Ovary (tissue), 7 donors: ENCODE measurements at regions not wholly inside any gene's neighbourhood (a gene's known extent, or its start where the extent isn't known, plus 50 kb on each side); places are given as distances from the start of the nearest gene placed in this dataset.
"Not testable (repeated sequence)": the region's sequence is repeated elsewhere in the genome, so short reads cannot be mapped to it uniquely, and the experiment has no call there.

ENCODE experiments used
- DNase-seq, 5 donors: peaks; one replicate each; pipeline ENCODE4 v3.0.0-alpha.2; 2019 to 2020
- H3K27ac ChIP-seq, 2 donors: fragments of 200-600 bp; one replicate each; pipeline versions ENCODE4 v1.5.1 to v1.8.0; 2019 to 2022
- H3K27me3 ChIP-seq: fragments of 200-600 bp; one replicate; pipeline ENCODE4 v1.8.0; 2022
- H3K36me3 ChIP-seq: fragments of 200-600 bp; sonication (generic); one replicate; pipeline ENCODE4 v1.5.1; 2019
- H3K4me1 ChIP-seq: one replicate; pipeline ENCODE4 v1.8.1; 2013; ENCODE audit warnings: mild to moderate bottlenecking, moderate library complexity; ENCODE audit not compliant: insufficient read depth
- H3K4me3 ChIP-seq: fragments of 200-600 bp; sonication (generic); one replicate; pipeline ENCODE4 v1.5.1; 2017
- H3K9me3 ChIP-seq, 2 donors: fragments of 200-600 bp in 1 of 2; sonication (generic) in 1 of 2; one replicate each; pipeline versions ENCODE4 v1.5.1 to v1.8.1; 2013 to 2019; ENCODE audit warnings: mild to moderate bottlenecking in 1 of 2, moderate library complexity in 1 of 2
- EP300 ChIP-seq: sonication (generic); formaldehyde crosslinking; IDR thresholded peaks from one replicate; pipeline ENCODE4 v1.6.1; 2017; ENCODE audit warnings: antibody characterized with exemption
- POLR2A ChIP-seq: fragments of 450-650 bp; IDR thresholded peaks from one replicate; pipeline ENCODE4 v1.6.1; 2017; ENCODE audit warnings: antibody characterized with exemption, mild to moderate bottlenecking, moderate library complexity
- WGBS, 3 donors: extraction: QIAGEN DNeasy Blood & Tissue Kit in 1 of 3; methylation state at CpG; one replicate each; pipeline versions ENCODE4 v1.1.5 to v1.1.7; 2013 to 2017; 5-methylcytosine and 5-hydroxymethylcytosine counted together
- intact Hi-C, 4 donors: fragments of 100-400 bp; cut with DNase I; formaldehyde crosslinking; loops; one replicate each; pipeline versions ENCODE4 v1.11.0 to v1.15.1; 2022 to 2023
- TF ChIP-seq, protein P1 (sequence below), 3 donors: fragments of 450-650 bp in 2 of 3; fragments of 200-600 bp in 1 of 3; IDR thresholded peaks; one replicate each; pipeline versions ENCODE4 v1.5.1 to v1.8.0; 2016 to 2022; ENCODE audit warnings: antibody characterized with exemption in 3 of 3, mild to moderate bottlenecking in 1 of 3
- donor health status: DM: no; HTN: no; CAD: no; lungs with moderate emphysema.
- donor health status: DM: no; HTN: no; CAD: no.
- donor health status: Bipolar disorder and iron deficiency.
- donor health status: DM: no; HTN: no; CAD: no.
- donor health status: DM: yes; HTN: yes; CAD: no.

DNA sequence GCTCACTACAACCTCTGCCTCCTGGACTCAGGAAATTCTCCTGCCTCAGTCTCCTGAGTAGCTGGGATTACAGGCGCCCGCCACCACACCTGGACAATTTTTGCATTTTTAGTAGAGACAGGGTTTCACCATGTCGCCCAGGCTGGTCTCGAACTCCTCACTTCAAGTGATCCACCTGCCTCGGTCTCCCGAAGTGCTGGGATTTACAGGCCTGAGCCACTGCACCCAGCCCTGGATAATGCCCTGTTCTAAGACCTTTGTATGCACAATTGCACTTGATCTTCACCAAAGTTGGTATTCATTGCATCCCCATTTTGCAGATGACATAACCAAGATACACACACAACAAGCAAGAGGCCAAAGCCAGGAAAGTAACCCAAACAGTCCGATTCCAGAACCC, 97.7 kb upstream of the CARD11 start:
- H3K36me3 ChIP-seq, result no peaks in the 10 kb centered on the region
- peaks cover 0 to 4% of the 10 kb centered on the region in 2 donors for H3K9me3 ChIP-seq
- no peak for TF ChIP-seq EP300
- TF ChIP-seq, protein P1, sequence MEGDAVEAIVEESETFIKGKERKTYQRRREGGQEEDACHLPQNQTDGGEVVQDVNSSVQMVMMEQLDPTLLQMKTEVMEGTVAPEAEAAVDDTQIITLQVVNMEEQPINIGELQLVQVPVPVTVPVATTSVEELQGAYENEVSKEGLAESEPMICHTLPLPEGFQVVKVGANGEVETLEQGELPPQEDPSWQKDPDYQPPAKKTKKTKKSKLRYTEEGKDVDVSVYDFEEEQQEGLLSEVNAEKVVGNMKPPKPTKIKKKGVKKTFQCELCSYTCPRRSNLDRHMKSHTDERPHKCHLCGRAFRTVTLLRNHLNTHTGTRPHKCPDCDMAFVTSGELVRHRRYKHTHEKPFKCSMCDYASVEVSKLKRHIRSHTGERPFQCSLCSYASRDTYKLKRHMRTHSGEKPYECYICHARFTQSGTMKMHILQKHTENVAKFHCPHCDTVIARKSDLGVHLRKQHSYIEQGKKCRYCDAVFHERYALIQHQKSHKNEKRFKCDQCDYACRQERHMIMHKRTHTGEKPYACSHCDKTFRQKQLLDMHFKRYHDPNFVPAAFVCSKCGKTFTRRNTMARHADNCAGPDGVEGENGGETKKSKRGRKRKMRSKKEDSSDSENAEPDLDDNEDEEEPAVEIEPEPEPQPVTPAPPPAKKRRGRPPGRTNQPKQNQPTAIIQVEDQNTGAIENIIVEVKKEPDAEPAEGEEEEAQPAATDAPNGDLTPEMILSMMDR (IDR thresholded peaks at IDR 0.05), result no peak
- TF ChIP-seq POLR2A, result no peak
- intact Hi-C loops, result no loop called here
- H3K4me1 ChIP-seq, result no peaks in the 10 kb centered on the region
- no peak overlapping the region for H3K4me3 ChIP-seq
- no peak for DNase-seq
- H3K27me3 ChIP-seq, result no peaks in the 10 kb centered on the region
- WGBS, 3 donors, result 94 to 96% (median 95%) methylated on average over 7 of the region's 7 CpGs
- no peak overlapping the region for H3K27ac ChIP-seq

GRCh38 chr7:3143869-3144775, 100.5 kb upstream of the CARD11 start:
- H3K4me3 ChIP-seq, result no peak overlapping the region
- no peaks in the 10 kb centered on the region for H3K9me3 ChIP-seq
- TF ChIP-seq EP300 (no peak), POLR2A (no peak)
- TF ChIP-seq, protein P1 (IDR thresholded peaks at IDR 0.05), result no peak
- H3K36me3 ChIP-seq, result no peaks in the 10 kb centered on the region
- intact Hi-C loops, result no loop called here
- peak overlapping the region in 1 of 2 donors; percentile 26 for H3K27ac ChIP-seq
- no peaks in the 10 kb centered on the region for H3K4me1 ChIP-seq
- 7 to 19% (median 17%) methylated on average over 7 of the region's 7 CpGs for WGBS, 3 donors
- no peak for DNase-seq
- no peaks in the 10 kb centered on the region for H3K27me3 ChIP-seq

DNA sequence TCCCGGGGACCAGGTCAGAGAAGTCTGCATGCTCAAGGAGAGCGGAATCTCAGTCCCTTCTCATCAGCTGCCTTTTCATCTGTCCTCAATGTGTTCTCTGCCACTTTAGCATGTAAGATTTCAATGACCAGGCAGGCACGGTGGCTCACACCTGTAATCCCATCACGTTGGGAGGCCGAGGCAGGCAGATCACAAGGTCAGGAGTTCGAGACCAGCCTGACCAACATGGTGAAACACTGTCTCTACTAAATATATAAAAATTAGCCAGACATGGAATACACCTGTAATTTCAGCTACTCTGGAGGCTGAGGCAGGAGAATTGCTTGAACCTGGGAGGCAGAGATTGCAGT, 101.1 kb upstream of the CARD11 start:
- H3K27me3 ChIP-seq, H3K36me3 ChIP-seq, intact Hi-C loops, H3K9me3 ChIP-seq, DNase-seq, H3K4me3 ChIP-seq, H3K4me1 ChIP-seq: not testable (repeated sequence)
- H3K27ac ChIP-seq, result peak overlapping the region in 1 of 2 donors; percentile 26
- WGBS, 3 donors, result 36 to 63% (median 52%) methylated on average over 6 of the region's 6 CpGs

GRCh38 chr7:3146571-3147226, 103.0 kb upstream of the CARD11 start:
- intact Hi-C loops, result no loop called here
- Histone ChIP-seq H3K9me3 (no peaks in the 10 kb centered on the region), H3K27me3 (no peaks in the 10 kb centered on the region), H3K4me3 (no peak overlapping the region), H3K27ac (no peak overlapping the region), H3K36me3 (no peaks in the 10 kb centered on the region), H3K4me1 (no peaks in the 10 kb centered on the region)
- no peak for TF ChIP-seq POLR2A
- TF ChIP-seq, protein P1 (IDR thresholded peaks at IDR 0.05), result no peak
- TF ChIP-seq EP300, result no peak
- 63 to 85% (median 65%) methylated on average over 18 of the region's 18 CpGs for WGBS, 3 donors
- no peak for DNase-seq

DNA sequence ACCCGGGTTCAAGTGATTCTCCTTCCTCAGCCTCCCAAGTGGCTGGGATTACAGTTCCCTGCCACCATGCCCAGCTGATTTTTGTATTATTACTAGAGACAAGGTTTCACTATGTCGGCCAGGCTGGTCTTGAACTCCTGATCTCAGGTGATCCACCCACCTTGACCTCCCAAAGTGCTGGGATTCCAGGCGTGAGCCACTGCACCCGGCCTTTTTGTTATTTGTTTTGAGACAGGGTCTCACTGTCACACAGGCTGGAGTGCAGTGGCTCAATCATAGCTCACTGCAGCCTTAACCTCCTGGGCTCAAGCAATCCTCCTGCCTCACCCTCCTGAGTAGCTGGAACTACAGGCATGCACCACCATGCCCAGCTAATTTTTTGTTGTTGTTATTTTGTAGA, 104.8 kb upstream of the CARD11 start:
- intact Hi-C loops, H3K36me3 ChIP-seq, H3K27ac ChIP-seq, H3K4me3 ChIP-seq, H3K9me3 ChIP-seq, DNase-seq, H3K4me1 ChIP-seq, H3K27me3 ChIP-seq: not testable (repeated sequence)
- WGBS, 3 donors, result 34 to 80% (median 53%) methylated on average over 4 of the region's 4 CpGs
